Stimulated activated CD4-positive, alpha-beta T cell treated with anti-CD3 and anti-CD28 coated beads, Interleukin-12 subunit alpha, Interleukin-12 subunit beta, amount 100 ng/mL, for 48 hours (primary cell): ENCODE measurements at regions not wholly inside any gene's neighbourhood (a gene's known extent, or its start where the extent isn't known, plus 50 kb on each side); places are given as distances from the start of the nearest gene placed in this dataset.
"Not testable (repeated sequence)": the region's sequence is repeated elsewhere in the genome, so short reads cannot be mapped to it uniquely, and the experiment has no call there.

Experiments
- DNase-seq, 3 donors: peaks; one replicate each; pipeline ENCODE4 v3.0.0-alpha.2; 2020; ENCODE audit warnings: low read depth in 2 of 3, low spot score in 1 of 3

DNA sequence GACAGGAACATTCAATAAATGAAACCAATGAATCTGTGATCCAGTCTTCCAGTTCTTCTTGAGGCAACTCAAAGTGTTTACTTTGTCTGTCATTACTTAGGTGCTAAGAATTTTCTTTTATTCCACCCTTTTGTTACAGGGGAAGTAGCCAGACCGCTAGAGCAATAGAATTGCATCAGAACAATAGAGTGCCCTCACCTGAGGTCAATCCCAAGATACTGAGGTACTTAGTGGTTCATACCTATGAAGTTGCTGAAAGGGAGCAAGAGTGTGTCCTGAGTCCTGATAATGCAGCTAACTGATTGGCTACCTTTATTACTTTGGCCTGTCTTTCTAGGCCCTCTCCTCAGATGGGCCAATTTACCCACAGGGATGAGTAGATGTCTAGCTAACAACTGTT lies 359.4 kb upstream of the KCNH7 start:
- DNase-seq: no peak

GRCh38 chr2:163191372-163191771 lies 352.8 kb upstream of the KCNH7 start:
- DNase-seq: no peak

DNA sequence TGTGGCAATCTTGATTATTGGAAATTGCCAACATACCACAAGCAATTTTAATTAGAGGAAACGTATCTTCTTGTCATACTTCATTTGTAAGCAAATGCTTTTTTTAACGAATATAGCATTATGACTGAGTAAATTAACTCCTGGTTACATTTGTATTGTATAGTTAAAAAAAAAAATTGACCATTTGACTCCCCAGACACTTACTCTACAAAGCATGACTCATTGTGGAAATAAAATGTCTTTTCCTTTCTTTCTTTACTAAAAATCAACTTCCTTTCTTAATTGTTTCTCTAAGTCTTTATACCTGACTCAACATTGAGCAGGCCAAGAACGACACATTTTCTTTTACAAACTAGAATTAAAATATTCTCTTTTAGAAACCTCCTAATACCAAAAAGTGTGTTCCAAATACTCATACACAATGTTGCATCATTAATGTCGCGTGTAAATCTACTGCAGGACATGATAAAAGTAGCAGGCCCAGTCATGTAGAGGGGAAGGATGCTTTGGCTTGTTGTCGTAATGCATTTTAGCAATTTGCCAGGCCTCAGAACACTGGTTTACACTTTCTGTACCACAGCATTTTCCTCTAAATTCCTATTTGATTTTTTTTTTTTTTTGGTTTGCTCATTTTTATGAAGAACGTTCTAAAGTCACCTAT lies 349.6 kb upstream of the KCNH7 start:
- no peak for DNase-seq

DNA sequence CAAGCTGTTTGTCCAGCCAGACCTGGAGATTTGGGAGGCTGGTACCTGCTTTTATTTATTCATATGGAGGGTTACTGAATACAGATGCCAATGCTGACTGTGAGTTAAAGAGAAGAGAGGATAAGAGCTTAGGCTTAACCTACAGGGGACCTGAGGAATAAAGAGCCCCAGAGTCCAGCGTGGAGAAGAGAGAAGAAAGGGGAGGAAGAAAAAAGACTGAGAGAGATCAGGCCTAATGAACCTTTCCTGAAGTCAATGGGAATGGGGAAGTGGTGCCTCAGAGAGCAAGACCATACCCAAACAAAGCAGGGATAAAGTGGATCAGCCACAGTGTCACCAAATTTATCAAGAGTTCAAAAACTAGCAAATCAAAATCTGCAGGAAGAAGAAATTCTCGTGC lies 348.6 kb upstream of the KCNH7 start:
- DNase-seq: no peak

DNA sequence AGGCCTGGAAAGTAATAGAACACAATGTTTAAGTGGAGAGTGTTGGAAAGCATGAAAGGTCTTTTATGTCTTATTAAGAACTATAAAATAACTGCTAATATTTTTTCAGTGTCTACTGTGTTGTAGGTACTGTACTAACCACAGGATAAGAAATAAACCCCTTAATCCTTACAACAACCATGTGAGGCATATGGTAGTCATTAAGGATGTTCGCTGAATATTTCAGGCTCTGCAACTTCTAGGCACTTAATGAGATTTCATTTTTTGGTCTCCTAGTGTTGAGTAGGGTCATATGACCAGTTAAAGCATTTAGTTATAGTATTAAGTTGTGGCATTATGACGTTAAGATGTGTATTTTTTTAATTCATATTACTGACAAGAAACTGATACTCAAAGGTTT lies 346.6 kb upstream of the KCNH7 start:
- no peak for DNase-seq

DNA sequence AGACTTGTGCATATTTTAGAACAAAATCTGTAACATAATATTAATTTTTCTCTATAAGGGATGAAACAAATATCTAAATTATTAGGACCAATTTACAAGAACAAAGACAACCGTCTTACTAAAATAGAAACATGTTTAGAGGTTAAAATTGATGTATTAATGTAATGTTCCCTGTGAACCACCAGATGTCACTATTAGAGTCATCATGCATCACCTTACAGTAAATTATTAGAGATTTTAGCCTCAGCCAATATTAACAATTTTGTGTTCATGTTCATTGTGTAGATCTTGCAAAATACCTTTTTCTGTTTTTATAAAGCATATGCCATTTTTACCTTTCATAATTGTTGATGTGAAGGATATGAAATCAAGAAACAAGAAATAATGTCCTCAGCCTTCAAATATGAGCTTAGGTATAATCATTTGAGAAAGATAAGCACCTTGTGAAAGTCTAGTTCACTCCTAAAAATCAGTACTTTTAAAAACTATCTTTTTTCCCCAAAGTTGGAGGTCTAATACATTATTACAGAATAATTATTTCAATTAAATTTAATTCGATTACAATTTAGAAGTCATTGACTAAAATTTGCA lies 344.3 kb upstream of the KCNH7 start:
- DNase-seq: no peak

- no peak for DNase-seq
Measured at GRCh38 chr2:163177592-163177991, 339.0 kb upstream of the KCNH7 start.

DNA sequence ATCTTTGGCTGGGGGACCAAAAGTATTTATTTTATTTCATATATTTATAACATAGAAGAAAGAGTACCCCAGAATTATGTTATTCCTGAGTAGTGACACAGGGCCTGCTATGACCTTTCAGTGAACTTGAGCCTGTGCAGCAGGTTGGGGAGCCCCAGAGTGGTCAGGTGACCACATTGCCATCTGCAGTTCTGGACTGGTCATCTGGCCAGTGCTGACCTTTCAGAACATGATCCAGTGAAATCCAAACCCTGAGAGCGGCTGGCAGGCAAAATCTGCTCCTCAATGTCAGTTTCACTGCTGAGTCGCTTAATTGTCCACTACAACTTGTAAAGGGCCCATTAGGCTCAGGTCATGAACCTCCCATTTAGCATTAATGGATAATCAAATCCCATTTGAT lies 336.7 kb upstream of the KCNH7 start:
- no peak for DNase-seq

DNA sequence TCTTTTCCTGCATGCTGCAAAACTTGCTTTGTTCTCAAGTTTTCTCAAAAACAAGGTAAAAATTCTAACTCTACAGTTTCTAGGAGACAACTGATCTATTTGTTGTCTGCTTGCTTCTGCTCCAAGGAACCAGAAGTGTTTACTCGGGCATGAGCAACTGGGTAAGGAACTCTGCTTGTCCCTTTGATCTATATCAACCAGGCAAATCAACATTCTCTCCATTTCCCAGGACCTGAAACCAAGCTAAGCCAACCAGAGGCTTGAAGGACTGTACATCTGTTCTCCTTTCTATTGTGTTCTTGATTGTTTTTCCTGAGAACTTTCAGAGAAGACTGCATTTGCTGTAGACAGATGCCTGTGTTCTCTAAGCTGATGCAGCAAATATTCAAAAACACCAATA lies 335.0 kb upstream of the KCNH7 start:
- DNase-seq: no peak

DNA sequence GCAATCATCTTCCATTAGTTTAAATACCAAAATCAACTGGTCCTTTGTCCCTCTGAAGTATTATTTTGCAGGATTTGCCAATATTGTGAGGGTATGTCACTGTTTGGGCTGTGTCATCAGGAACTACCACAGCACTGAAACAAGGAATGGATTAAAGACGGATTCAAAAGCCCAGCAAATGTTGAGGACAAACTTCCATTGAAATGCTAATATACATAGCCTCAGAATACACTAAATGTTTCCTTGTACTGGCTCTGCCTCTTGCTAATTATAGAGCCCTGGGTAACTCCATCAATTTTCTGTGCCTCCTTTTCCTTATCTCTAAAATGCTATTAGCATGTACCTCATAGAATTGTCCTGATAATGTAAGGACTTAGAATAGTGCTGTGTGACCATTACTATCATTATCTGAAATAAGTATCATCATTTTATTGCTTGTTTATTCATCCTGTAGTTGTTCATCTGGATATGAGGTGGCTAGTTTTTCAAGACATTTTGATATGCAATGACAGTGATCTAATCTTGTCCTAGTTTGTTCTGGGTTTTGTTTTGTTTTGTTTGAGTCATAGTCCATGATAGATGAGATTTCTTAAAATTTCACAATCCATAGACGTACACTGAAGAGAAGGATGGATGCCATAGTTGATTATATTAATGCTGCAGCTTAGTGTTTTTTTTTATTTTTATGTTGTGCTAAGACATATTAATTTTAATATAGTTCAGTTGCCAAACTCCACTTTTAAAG lies 333.4 kb upstream of the KCNH7 start:
- DNase-seq: no peak

DNA sequence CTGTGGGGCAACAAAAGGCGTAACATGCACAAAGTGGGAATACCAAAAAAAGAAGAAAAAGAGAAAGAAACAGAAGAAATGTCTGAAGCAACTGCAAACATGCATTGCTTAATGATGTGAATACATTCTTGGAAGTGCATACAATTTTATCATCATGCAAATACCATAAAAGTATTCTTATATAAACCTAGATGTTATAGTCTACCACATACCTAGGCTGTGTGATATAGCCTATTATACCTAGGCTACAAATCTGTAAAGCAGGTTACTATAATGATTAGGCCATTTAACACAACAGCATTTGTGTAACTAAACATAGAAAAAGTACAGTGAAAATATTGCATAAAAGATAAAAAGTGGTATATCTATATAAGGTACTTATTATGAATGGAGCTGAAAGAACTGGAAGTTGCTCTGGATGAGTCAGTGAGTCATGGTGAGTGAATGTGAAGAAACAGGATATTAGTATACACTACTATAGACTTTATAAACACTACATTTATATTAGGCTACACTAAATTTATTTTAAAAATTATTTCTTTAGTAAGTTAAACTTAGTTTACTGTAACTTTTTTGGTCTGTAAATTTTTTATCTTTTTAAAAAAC lies 319.4 kb upstream of the KCNH7 start:
- no peak for DNase-seq

DNA sequence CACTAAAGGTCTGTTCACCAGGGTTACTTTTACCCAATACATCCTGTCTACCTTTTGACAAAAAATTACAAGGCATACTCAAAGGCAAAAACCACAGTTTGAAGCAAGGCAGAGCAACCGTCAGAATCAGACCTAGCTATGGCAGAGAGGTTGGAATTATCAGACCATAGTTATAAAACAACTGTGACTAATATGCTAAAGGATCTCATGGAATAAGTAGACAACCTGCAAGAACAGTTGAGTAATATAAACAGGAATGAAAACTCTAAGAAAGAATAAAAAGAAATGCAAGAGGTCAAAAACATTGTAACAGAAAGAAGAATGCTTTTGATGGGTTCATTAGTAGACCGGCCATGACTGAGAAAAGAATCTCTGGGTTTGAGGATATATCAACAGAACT lies 318.8 kb upstream of the KCNH7 start:
- no peak for DNase-seq

GRCh38 chr2:163155925-163156324 lies 317.4 kb upstream of the KCNH7 start:
- DNase-seq: no peak

DNA sequence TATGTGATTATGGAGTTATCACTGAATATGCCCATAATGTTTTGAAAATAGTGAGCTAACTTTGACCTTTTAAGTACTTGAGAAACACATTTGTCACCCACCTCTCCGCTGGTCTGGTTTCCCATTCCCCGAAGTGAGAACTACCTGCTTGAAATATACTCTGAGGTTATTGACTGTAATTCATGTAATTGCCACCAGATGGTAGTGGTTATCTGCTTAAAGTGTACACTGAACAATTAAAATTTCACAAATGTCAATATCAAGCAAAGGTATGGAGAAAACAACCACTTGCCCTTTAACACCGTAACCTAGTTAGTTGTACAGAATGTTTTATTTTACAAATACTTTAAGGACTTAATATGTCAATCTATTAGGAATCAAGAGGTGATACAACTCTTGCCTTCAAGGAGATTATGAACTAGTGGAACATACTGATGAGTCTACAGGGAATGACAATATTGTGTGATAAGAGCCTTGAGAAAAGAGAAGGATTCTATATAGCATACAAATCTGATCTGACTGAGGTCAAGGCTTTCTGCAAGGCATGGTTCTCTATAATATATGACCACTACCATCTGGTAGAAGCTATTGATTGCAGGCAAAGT lies 316.8 kb upstream of the KCNH7 start:
- no peak for DNase-seq

- no peak for DNase-seq
Measured at GRCh38 chr2:163142618-163143017, 304.1 kb upstream of the KCNH7 start.

DNA sequence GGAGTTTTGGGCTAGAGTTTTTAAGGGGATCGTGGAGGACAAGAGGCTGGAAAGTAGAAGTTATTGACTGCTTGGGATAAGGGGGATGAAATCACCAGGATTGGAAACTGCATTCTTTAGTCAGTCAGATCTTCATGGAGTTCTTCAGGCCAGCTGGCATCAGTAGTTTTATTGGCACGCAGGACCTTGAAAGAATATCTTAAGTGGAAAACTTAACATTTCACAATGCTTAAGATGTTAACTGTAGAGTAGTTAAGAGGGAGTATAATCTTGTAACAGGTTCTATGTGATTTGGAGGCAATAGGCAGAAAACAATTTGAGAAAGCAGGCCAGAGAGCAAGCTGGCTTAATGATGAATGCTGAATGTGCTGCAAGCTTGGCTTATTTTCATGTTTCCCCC lies 300.4 kb upstream of the KCNH7 start:
- no peak for DNase-seq

DNA sequence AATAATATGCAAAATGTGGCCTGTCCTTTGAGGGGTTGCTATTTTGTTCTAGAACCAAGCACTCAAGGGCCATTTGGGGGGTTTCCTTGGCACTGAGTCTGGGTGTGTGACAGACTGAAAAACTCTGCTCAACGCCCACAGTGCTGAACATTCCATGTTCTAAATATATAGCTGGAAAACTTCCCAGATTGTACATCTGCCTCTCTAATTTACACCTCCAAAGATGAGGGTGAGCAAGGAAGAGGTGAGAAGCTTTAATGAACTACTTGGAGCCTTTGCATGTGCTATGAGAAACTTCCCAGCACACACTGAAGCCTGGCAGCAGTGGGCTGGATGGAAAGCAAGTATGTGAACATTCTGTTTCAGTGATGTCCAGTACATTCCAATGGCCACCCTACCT lies 296.7 kb upstream of the KCNH7 start:
- no peak for DNase-seq

- no peak for DNase-seq
Measured at GRCh38 chr2:163133602-163134001, 295.0 kb upstream of the KCNH7 start.

DNA sequence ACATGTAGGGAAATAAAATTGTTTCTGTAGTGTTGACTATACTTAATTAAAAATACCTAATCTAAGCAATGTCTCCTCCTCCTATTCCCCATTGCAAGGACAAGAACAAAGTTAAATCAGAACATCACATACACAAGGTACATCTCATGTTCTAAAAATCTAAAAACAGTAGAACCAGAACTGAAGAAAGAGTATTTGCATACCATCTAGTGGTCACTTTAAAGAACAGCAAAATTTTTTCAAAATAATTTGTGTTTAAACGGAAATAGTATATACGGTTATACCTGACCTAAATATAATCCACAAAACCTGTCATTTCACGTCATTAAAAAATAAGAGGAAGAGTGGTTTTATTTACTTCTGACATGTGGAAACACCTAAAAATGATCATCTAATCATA lies 294.3 kb upstream of the KCNH7 start:
- no peak for DNase-seq

- not testable (repeated sequence) for DNase-seq
Measured at GRCh38 chr2:163132207-163132606, 293.6 kb upstream of the KCNH7 start.

- no peak for DNase-seq
Measured at GRCh38 chr2:163123526-163123925, 285.0 kb upstream of the KCNH7 start.

DNA sequence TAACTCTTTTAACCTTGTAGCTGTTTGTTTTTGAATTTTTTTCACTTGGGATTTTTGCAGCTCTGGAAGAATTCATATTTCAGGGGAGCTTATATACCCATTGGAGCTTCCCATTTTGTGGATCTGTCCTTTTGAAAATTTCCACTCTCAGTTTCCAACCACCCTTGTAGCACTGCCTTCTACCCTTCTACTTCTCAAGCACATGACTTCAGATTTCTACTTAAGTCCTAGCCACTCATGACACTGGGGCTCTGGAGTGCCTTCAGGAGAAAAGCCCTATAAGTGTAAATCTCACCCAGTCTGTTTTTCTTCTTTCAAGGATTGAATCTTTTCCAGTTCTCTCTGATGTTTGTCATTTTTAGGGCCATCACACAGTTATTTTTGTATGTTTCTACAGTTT lies 283.7 kb upstream of the KCNH7 start:
- no peak for DNase-seq
